ENCODE measurements at regions not wholly inside any gene's neighbourhood (a gene's known extent, or its start where the extent isn't known, plus 50 kb on each side); places are given as distances from the start of the nearest gene placed in this dataset.

DNA sequence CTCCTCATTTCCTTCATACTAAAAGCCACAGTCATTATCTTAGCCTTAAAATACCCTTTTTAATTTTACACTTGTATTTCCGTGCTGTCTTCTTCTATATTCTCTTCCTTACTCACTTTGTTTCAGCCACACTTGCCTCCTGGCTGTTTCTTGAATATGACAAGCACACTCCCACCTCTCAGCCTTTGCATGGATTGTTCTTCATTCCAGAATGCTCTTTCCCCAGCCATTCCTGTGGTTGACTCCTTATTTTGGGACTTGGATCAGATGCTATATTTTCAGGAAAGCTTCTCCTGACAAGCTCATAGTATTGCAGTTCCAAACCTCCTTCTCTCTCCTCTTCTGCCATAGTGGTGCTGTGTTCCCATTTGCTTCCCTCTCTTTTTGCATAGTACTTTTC is 291.3 kb downstream of the PDHA2 start:
- Histone ChIP-seq H2BK120ac (ENCODE audit: low read depth, low read length) (no peak overlapping the region), H3K4me3 (ENCODE audit: low read length) (no peak overlapping the region), H4K5ac (ENCODE audit: low read length) (no peak overlapping the region), H4K8ac (ENCODE audit: low read depth, low read length) (no peak overlapping the region), H3K27ac (ENCODE audit: low read depth, low read length) (no peak overlapping the region), H2BK15ac (replicated peaks; ENCODE audit: low read depth) (no peak overlapping the region), H3K79me1 (ENCODE audit: low read length) (no peaks in the 10 kb centered on the region), H3K4ac (ENCODE audit: low read depth, low read length) (no peak overlapping the region), H2BK5ac (ENCODE audit: low read length) (no peak overlapping the region), H3K4me1 (ENCODE audit: control insufficient read depth, low read depth, low read length) (no peaks in the 10 kb centered on the region), H3K36me3 (ENCODE audit: control insufficient read depth, insufficient read depth, low read length) (no peaks in the 10 kb centered on the region), H3K4me2 (ENCODE audit: low read length) (no peak overlapping the region), H3K27me3 (ENCODE audit: insufficient read depth, low read length, poor library complexity) (no peaks in the 10 kb centered on the region), H3K18ac (ENCODE audit: low read length) (no peak overlapping the region), H3K56ac (ENCODE audit: low read length) (no peak overlapping the region), H3K79me2 (ENCODE audit: control insufficient read depth, insufficient read depth, low read length) (no peaks in the 10 kb centered on the region), H3K23ac (ENCODE audit: low read length) (no peak overlapping the region), H3K9ac (ENCODE audit: low read length) (no peak overlapping the region), H2AK5ac (ENCODE audit: low read length) (no peak overlapping the region)
- DNase-seq: no peak
- WGBS (ENCODE audit: extremely low coverage, insufficient coverage, low lambda C conversion rate): no CpG with 5 or more reads among the region's 1 CpG

DNA sequence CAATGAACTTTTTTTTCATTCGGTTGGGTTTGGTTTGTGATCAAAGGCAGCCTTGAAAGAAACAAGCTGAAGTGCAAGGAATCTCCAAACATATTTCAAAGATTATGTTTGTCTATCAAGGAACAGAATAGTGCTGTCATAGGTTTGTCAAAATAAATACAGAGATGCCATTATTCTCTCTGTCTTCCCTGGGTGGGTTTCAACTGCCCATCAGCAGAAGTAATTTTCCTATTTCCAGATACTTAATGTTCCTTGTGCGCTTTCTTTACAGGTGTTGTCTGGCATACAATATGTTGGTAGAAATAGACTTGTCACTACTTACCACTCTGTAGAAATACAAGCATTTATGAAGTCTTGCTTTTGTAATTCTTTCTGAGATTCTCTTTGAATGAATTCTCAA is 294.9 kb downstream of the PDHA2 start:
- H3K18ac ChIP-seq (ENCODE audit: low read length): no peak overlapping the region
- H4K5ac ChIP-seq (ENCODE audit: low read length): no peak overlapping the region
- no peak overlapping the region for H2BK15ac ChIP-seq (replicated peaks; ENCODE audit: low read depth)
- no peak for DNase-seq
- no peak overlapping the region for H2AK5ac ChIP-seq (ENCODE audit: low read length)
- H3K4ac ChIP-seq (ENCODE audit: low read depth, low read length): no peak overlapping the region
- no peaks in the 10 kb centered on the region for H3K36me3 ChIP-seq (ENCODE audit: control insufficient read depth, insufficient read depth, low read length)
- no peak overlapping the region for H3K23ac ChIP-seq (ENCODE audit: low read length)
- H3K27me3 ChIP-seq (ENCODE audit: insufficient read depth, low read length, poor library complexity): no peaks in the 10 kb centered on the region
- no peak overlapping the region for H2BK120ac ChIP-seq (ENCODE audit: low read depth, low read length)
- H4K8ac ChIP-seq (ENCODE audit: low read depth, low read length): no peak overlapping the region
- no peaks in the 10 kb centered on the region for H3K79me2 ChIP-seq (ENCODE audit: control insufficient read depth, insufficient read depth, low read length)
- H3K9ac ChIP-seq (ENCODE audit: low read length): no peak overlapping the region
- no CpG with 5 or more reads among the region's 2 CpGs for WGBS (ENCODE audit: extremely low coverage, insufficient coverage, low lambda C conversion rate)
- H2BK5ac ChIP-seq (ENCODE audit: low read length): no peak overlapping the region
- no peak overlapping the region for H3K27ac ChIP-seq (ENCODE audit: low read depth, low read length)
- H3K79me1 ChIP-seq (ENCODE audit: low read length): no peaks in the 10 kb centered on the region
- H3K4me3 ChIP-seq (ENCODE audit: low read length): no peak overlapping the region
- H3K4me1 ChIP-seq (ENCODE audit: control insufficient read depth, low read depth, low read length): no peaks in the 10 kb centered on the region
- no peak overlapping the region for H3K4me2 ChIP-seq (ENCODE audit: low read length)
- no peak overlapping the region for H3K56ac ChIP-seq (ENCODE audit: low read length)

DNA sequence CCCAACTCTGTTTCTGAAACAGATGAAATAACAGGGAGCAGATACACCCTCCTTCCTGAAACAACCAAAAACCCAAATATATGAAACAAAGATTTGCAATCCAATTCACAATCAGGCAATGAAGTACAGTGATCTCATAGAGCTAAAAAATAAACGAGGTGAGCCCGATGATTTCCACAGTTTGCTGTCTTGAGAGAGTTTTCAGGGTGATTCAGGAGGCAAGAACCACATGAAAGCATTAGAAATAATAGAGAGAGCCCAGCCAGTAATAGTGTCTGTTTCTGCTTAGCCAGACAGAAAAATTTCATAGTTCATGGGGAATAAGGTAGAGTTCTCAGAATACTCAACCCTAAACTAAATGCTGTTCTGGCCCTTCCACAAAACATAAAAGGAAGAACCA is 296.2 kb downstream of the PDHA2 start:
- Histone ChIP-seq H3K18ac (ENCODE audit: low read length) (no peak overlapping the region), H3K9ac (ENCODE audit: low read length) (no peak overlapping the region), H2BK120ac (ENCODE audit: low read depth, low read length) (no peak overlapping the region), H3K27ac (ENCODE audit: low read depth, low read length) (no peak overlapping the region), H3K4me3 (ENCODE audit: low read length) (no peak overlapping the region), H3K79me2 (ENCODE audit: control insufficient read depth, insufficient read depth, low read length) (no peaks in the 10 kb centered on the region), H3K79me1 (ENCODE audit: low read length) (no peaks in the 10 kb centered on the region), H3K23ac (ENCODE audit: low read length) (no peak overlapping the region), H2AK5ac (ENCODE audit: low read length) (no peak overlapping the region), H3K4me1 (ENCODE audit: control insufficient read depth, low read depth, low read length) (no peaks in the 10 kb centered on the region), H2BK5ac (ENCODE audit: low read length) (no peak overlapping the region), H4K8ac (ENCODE audit: low read depth, low read length) (no peak overlapping the region), H3K27me3 (ENCODE audit: insufficient read depth, low read length, poor library complexity) (no peaks in the 10 kb centered on the region), H3K36me3 (ENCODE audit: control insufficient read depth, insufficient read depth, low read length) (no peaks in the 10 kb centered on the region), H4K5ac (ENCODE audit: low read length) (no peak overlapping the region), H3K4me2 (ENCODE audit: low read length) (no peak overlapping the region), H3K56ac (ENCODE audit: low read length) (no peak overlapping the region), H3K4ac (ENCODE audit: low read depth, low read length) (no peak overlapping the region), H2BK15ac (replicated peaks; ENCODE audit: low read depth) (no peak overlapping the region)
- WGBS (ENCODE audit: extremely low coverage, insufficient coverage, low lambda C conversion rate): no CpG with 5 or more reads among the region's 2 CpGs
- no peak for DNase-seq

- Histone ChIP-seq H3K56ac (ENCODE audit: low read length) (no peak overlapping the region), H3K4me1 (ENCODE audit: control insufficient read depth, low read depth, low read length) (no peaks in the 10 kb centered on the region), H3K79me1 (ENCODE audit: low read length) (no peaks in the 10 kb centered on the region), H2AK5ac (ENCODE audit: low read length) (no peak overlapping the region), H4K8ac (ENCODE audit: low read depth, low read length) (no peak overlapping the region), H3K4ac (ENCODE audit: low read depth, low read length) (no peak overlapping the region), H2BK120ac (ENCODE audit: low read depth, low read length) (no peak overlapping the region), H2BK5ac (ENCODE audit: low read length) (no peak overlapping the region), H2BK15ac (replicated peaks; ENCODE audit: low read depth) (no peak overlapping the region), H3K36me3 (ENCODE audit: control insufficient read depth, insufficient read depth, low read length) (no peaks in the 10 kb centered on the region), H3K79me2 (ENCODE audit: control insufficient read depth, insufficient read depth, low read length) (no peaks in the 10 kb centered on the region), H3K9ac (ENCODE audit: low read length) (no peak overlapping the region), H4K5ac (ENCODE audit: low read length) (no peak overlapping the region), H3K27ac (ENCODE audit: low read depth, low read length) (no peak overlapping the region), H3K23ac (ENCODE audit: low read length) (no peak overlapping the region), H3K4me3 (ENCODE audit: low read length) (no peak overlapping the region), H3K27me3 (ENCODE audit: insufficient read depth, low read length, poor library complexity) (no peaks in the 10 kb centered on the region), H3K4me2 (ENCODE audit: low read length) (no peak overlapping the region), H3K18ac (ENCODE audit: low read length) (no peak overlapping the region)
- no peak for DNase-seq
- WGBS (ENCODE audit: extremely low coverage, insufficient coverage, low lambda C conversion rate): no CpG with 5 or more reads among the region's 14 CpGs
Observed at GRCh38 chr4:96139251-96139929, 299.5 kb downstream of the PDHA2 start.

- no peak overlapping the region for H3K18ac ChIP-seq (ENCODE audit: low read length)
- no peaks in the 10 kb centered on the region for H3K79me1 ChIP-seq (ENCODE audit: low read length)
- no peak overlapping the region for H2BK5ac ChIP-seq (ENCODE audit: low read length)
- no peak overlapping the region for H3K4me3 ChIP-seq (ENCODE audit: low read length)
- no peaks in the 10 kb centered on the region for H3K27me3 ChIP-seq (ENCODE audit: insufficient read depth, low read length, poor library complexity)
- H3K56ac ChIP-seq (ENCODE audit: low read length): no peak overlapping the region
- no peak overlapping the region for H2AK5ac ChIP-seq (ENCODE audit: low read length)
- H3K4ac ChIP-seq (ENCODE audit: low read depth, low read length): no peak overlapping the region
- H2BK15ac ChIP-seq (replicated peaks; ENCODE audit: low read depth): no peak overlapping the region
- H3K9ac ChIP-seq (ENCODE audit: low read length): no peak overlapping the region
- no peak overlapping the region for H3K23ac ChIP-seq (ENCODE audit: low read length)
- no peaks in the 10 kb centered on the region for H3K4me1 ChIP-seq (ENCODE audit: control insufficient read depth, low read depth, low read length)
- H4K8ac ChIP-seq (ENCODE audit: low read depth, low read length): no peak overlapping the region
- no peak for DNase-seq
- no peak overlapping the region for H3K4me2 ChIP-seq (ENCODE audit: low read length)
- no peaks in the 10 kb centered on the region for H3K79me2 ChIP-seq (ENCODE audit: control insufficient read depth, insufficient read depth, low read length)
- H2BK120ac ChIP-seq (ENCODE audit: low read depth, low read length): no peak overlapping the region
- H4K5ac ChIP-seq (ENCODE audit: low read length): no peak overlapping the region
- no CpG with 5 or more reads among the region's 1 CpG for WGBS (ENCODE audit: extremely low coverage, insufficient coverage, low lambda C conversion rate)
- no peaks in the 10 kb centered on the region for H3K36me3 ChIP-seq (ENCODE audit: control insufficient read depth, insufficient read depth, low read length)
- H3K27ac ChIP-seq (ENCODE audit: low read depth, low read length): no peak overlapping the region
Observed at GRCh38 chr4:96145601-96146000, 305.7 kb downstream of the PDHA2 start.

DNA sequence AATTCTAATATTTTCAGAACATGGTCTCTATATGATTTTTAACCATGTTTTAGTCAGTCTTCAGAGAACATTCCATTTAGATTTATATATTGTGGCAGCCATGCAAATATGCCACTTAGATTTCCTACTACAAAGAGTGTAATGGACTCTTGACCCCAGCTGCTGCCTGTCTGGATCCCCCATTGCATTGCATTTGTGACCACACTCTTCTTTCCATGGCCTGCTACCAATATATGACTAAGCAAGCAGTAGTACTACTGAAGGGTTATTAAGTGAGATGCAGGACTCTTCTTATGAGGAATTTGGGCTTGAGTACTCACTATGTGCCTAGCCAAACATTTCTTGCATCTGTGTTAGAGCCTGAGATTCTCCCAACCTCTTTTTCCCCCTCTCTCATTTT is 306.8 kb downstream of the PDHA2 start:
- H2BK15ac ChIP-seq (replicated peaks; ENCODE audit: low read depth): no peak overlapping the region
- H3K4me3 ChIP-seq (ENCODE audit: low read length): no peak overlapping the region
- H2BK120ac ChIP-seq (ENCODE audit: low read depth, low read length): no peak overlapping the region
- H3K4me2 ChIP-seq (ENCODE audit: low read length): no peak overlapping the region
- no peak overlapping the region for H3K27ac ChIP-seq (ENCODE audit: low read depth, low read length)
- H4K5ac ChIP-seq (ENCODE audit: low read length): no peak overlapping the region
- H3K56ac ChIP-seq (ENCODE audit: low read length): no peak overlapping the region
- H3K9ac ChIP-seq (ENCODE audit: low read length): no peak overlapping the region
- H3K79me2 ChIP-seq (ENCODE audit: control insufficient read depth, insufficient read depth, low read length): no peaks in the 10 kb centered on the region
- H2BK5ac ChIP-seq (ENCODE audit: low read length): no peak overlapping the region
- no peak overlapping the region for H2AK5ac ChIP-seq (ENCODE audit: low read length)
- no peaks in the 10 kb centered on the region for H3K4me1 ChIP-seq (ENCODE audit: control insufficient read depth, low read depth, low read length)
- H3K27me3 ChIP-seq (ENCODE audit: insufficient read depth, low read length, poor library complexity): no peaks in the 10 kb centered on the region
- no peaks in the 10 kb centered on the region for H3K36me3 ChIP-seq (ENCODE audit: control insufficient read depth, insufficient read depth, low read length)
- no peaks in the 10 kb centered on the region for H3K79me1 ChIP-seq (ENCODE audit: low read length)
- DNase-seq: no peak
- H3K4ac ChIP-seq (ENCODE audit: low read depth, low read length): peak overlapping the region; percentile 12
- no peak overlapping the region for H3K23ac ChIP-seq (ENCODE audit: low read length)
- H3K18ac ChIP-seq (ENCODE audit: low read length): no peak overlapping the region
- no peak overlapping the region for H4K8ac ChIP-seq (ENCODE audit: low read depth, low read length)
